Cardiac septum (tissue), 1 donor: ENCODE measurements at regions not wholly inside any gene's neighbourhood (a gene's known extent, or its start where the extent isn't known, plus 50 kb on each side); places are given as distances from the start of the nearest gene placed in this dataset.

Experiments used
- DNase-seq: peaks from one replicate; pipeline ENCODE4 v3.0.0-alpha.2; 2020; ENCODE audit warnings: low spot score
- intact Hi-C: fragments of 100-400 bp; cut with DNase I; formaldehyde crosslinking; loops from one replicate; pipeline ENCODE4 v1.14.0; 2022
- donor health status: DM: no; HTN: no; CAD: no.

- no peak for DNase-seq
- intact Hi-C loops: no loop called here
Observed at GRCh38 chr1:73953586-73953985, 244.4 kb downstream of the LRRIQ3 start.

DNA sequence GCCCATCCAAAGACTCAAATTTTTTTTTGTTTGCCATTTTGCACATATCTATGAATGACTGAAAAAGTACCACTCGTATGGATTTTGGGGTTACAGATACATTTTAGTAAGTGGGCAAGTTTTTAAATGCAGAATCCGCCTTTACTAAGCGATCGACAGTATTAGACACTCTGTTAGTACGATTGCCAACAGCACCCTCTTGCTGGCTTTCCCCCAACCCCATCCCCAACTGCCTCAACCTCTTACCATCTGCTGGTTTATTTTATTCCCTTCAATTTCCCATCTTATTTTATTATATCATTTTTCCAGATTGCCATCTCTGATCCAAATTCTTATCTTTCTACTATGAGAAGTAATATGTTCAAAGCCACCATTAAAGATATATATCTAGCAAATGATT lies 244.8 kb downstream of the LRRIQ3 start:
- DNase-seq: no peak
- intact Hi-C loops: no loop called here

DNA sequence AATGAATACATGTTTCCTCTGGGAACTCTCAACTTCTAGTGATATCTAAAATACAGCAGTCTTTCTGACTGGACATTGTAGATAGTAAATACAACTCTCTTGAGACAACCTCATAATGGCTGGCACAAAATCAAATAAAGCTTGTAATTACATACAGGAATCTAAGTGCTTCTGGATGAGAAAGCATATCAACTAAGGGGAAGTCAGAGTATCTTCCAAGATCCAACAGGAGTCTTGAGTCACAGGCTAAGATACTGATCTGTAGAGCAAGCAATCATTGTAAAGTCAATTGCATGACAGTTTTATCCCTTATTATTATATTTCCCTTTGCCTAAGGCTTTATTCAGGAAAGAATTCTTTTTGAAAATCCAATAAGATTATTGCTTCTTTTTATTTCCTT lies 249.9 kb downstream of the LRRIQ3 start:
- intact Hi-C loops: no loop called here
- DNase-seq: no peak

GRCh38 chr1:73947009-73947408 lies 251.0 kb downstream of the LRRIQ3 start:
- no peak for DNase-seq
- intact Hi-C loops: no loop called here

DNA sequence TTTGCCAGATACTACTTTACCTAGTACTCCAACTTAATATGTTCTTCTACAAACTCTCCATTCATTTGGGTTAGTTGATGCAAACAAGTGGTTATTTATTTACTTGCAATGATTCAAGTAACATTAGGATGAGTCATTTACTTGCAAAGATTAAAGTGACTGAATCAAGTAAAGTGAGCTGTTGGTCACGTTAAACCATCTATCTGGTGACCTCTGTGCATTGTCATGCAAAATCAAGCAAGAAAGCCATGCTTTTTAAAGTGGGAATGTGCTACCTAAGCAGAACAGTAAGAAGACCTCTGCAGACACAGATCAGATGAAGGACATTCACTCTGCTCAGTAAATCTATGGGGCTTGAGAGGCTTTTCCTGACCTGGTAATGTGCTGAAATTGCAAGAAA lies 254.7 kb downstream of the LRRIQ3 start:
- intact Hi-C loops: no loop called here

DNA sequence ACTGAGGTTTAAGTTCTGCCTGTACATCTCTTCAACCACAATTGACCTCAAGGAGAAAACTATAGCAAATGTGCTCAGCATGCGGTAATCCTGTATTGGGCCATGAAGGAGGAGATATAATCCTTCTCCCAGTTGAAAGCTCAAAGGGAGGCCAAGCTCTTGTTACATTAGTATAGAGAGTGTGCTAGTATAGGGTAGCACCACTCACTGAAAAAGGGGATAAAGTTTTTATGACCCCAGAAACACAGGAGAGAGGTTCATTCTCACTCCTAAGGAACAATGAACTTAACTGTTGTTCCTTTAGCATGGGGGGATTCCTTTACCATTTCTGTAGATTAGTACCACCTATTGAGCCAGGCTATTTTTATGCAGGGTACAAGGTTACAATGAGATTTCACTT lies 267.7 kb downstream of the LRRIQ3 start:
- no peak for DNase-seq
- intact Hi-C loops: no loop called here

More for the DNA sequence above, 254.7 kb downstream of the LRRIQ3 start:
- no peak for DNase-seq

- DNase-seq: no peak
- intact Hi-C loops: no loop called here
Observed at GRCh38 chr1:73914951-73915350, 283.0 kb downstream of the LRRIQ3 start.

GRCh38 chr1:73913025-73913424 lies 285.0 kb downstream of the LRRIQ3 start:
- no peak for DNase-seq
- intact Hi-C loops: no loop called here

- intact Hi-C loops: no loop called here
Observed at GRCh38 chr1:73911849-73912248, 286.1 kb downstream of the LRRIQ3 start.

DNA sequence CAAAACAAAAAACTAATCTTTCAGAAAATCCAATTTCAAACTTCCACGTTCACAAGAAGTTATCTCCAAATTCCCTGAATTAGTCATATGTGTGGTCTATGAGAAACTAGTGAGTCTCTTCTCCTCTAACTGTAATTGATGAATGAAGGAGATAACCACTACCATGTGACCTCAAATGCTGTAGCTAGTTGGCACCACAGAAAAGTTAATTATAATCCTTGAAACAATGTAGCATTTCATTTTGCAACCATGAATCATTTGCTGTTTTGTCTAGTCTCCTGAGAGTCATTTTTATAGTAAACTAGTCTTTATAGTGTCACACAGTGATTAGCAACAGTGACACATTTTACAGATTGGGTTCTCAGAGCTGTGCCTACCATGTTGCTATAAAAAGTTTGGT lies 287.5 kb downstream of the LRRIQ3 start:
- DNase-seq: no peak
- intact Hi-C loops: no loop called here

More at GRCh38 chr1:73911849-73912248, 286.1 kb downstream of the LRRIQ3 start:
- no peak for DNase-seq

DNA sequence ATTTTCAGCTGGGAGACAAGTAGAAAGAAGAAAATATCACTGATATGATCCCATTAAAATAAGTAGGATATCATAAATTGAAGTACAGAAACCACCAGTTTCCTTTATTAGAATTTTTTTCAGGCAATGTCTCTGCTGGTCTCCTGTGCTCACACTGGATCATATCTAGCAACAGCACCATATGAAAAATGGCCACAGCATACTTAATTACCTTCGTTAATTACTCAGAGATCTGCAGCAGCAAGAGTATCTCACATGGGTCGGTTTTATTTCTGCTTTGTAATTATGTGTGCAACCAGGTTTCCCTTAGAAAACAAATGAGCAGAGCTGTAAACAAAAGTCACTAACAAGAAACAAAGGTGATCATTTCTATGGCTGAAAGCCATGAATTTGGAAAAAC lies 287.9 kb downstream of the LRRIQ3 start:
- intact Hi-C loops: no loop called here
- DNase-seq: no peak

DNA sequence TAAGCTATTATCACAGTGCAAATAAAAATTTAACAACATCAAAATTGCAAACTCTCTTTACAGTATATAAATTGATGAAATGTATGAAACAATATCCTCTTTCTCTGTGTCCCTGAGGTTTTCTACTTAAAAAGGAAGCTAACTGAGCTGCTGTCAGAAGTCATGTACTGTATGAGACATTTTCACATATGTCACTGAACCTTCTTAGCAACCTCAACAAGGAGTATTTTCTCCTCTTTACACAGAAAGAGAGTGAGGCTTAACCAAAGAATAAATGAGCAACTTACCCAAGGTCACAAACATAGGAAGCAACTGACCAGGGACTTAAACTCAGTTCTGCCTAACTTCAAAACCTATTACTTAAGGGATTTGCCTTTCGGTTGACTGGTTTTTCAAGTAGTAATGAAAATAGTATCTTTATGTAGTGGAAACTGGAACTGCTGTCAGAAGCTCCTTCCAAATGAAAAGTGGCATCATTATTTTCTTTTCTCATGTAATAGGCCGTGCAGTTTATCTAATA lies 288.9 kb downstream of the LRRIQ3 start:
- no peak for DNase-seq
- intact Hi-C loops: no loop called here

DNA sequence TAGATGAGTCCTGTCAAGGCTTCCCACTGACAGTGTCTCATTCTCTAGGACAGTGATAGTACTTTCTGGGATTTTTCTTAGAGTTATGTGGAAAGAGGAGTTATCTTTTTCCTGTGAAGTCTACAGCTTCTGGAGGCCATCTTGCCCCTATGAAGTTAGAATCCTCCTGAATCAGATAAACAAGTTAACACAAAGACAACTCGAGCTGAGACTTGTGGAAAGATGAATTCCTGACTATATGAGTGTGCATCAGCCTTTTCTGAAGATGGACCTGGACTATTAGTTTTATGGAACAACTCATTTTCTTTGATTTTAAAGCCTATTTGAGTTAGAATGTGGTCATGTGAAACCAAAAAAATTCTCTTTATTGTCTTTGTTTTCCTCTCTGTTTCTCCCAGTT lies 290.9 kb downstream of the LRRIQ3 start:
- DNase-seq: no peak

GRCh38 chr1:73903092-73903491 lies 294.9 kb downstream of the LRRIQ3 start:
- intact Hi-C loops: no loop called here
- no peak for DNase-seq

More for the DNA sequence above, 290.9 kb downstream of the LRRIQ3 start:
- intact Hi-C loops: no loop called here

- DNase-seq: no peak
Observed at GRCh38 chr1:73901738-73902137, 296.2 kb downstream of the LRRIQ3 start.

GRCh38 chr1:73899311-73899710 lies 298.7 kb downstream of the LRRIQ3 start:
- intact Hi-C loops: no loop called here
- DNase-seq: no peak

More at GRCh38 chr1:73901738-73902137, 296.2 kb downstream of the LRRIQ3 start:
- intact Hi-C loops: no loop called here

GRCh38 chr1:73898540-73898939 lies 299.4 kb downstream of the LRRIQ3 start:
- no peak for DNase-seq
- intact Hi-C loops: no loop called here

DNA sequence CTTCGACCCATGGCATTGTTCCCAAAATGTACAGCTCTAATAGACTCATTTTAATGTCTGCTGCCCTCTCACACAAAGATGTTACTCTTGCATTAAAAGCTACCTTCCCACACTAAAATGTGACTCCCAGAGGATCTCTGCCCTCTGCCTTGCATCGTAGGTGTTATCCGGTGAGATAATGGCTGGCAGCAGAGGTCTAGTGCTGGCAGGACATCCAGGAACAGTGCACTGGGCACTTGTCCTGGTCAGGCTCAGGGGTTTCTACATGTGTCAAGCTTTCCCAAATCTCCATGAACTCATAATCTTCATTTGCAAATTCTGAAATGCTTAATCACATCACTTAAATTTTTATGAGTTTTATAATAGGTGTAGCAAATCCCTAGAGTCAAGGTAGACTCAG lies 310.6 kb downstream of the LRRIQ3 start:
- intact Hi-C loops: no loop called here
- DNase-seq: peak; percentile 76

- DNase-seq: no peak
Observed at GRCh38 chr1:73886716-73887115, 311.3 kb downstream of the LRRIQ3 start.

GRCh38 chr1:73874806-73875205 lies 323.2 kb downstream of the LRRIQ3 start:
- intact Hi-C loops: no loop called here
- no peak for DNase-seq

More at GRCh38 chr1:73886716-73887115, 311.3 kb downstream of the LRRIQ3 start:
- intact Hi-C loops: no loop called here

DNA sequence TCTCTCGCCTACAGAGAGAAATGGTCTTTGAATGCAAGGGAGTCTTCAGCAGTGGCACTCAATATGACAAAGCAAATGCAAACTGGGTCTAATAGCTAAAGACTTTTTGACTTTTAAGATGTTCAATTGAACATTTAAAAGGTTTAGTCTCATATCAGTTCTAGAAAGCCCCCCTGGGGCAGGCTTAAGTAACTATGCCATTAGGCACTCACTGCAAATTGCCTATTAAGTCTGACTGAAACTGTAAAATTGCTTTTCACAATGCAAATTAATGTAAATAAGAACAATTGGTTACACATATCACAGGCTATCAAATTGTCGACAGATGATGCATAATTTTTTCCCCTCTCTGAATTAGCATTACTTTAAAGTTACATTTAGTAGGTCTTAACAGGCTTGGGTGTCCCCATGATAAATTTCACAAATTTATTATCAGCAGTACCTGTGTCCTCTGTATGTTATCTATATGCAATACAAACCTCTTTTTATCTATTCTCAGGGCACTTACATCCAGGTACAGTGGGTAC lies 329.1 kb downstream of the LRRIQ3 start:
- no peak for DNase-seq
- intact Hi-C loops: no loop called here

DNA sequence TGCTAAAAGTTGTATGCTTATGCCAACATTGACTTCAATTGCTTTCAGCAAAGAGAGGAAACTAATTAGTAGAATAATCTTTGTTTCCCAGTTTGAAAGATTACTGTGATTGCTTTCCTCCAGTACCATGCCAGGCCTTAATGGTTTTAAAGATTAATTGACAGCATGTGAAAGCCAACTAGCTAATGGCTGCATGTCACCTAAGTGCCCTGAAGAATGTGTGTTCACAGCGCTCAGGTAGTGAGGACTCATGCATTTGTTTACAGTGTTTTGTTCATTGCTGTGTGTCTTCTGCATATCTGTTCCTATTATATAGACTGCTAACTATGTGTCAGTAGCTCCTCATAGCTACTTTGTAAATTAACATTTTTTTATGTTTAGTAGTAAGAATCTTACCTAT lies 335.6 kb downstream of the LRRIQ3 start:
- intact Hi-C loops: no loop called here
- DNase-seq: no peak
